ENCODE measurements at regions not wholly inside any gene's neighbourhood (a gene's known extent, or its start where the extent isn't known, plus 50 kb on each side); places are given as distances from the start of the nearest gene placed in this dataset.

- no peak for DNase-seq
Observed at GRCh38 chr5:128591598-128592455, 53.8 kb upstream of the FBN2 start.

- DNase-seq: peak in 1 of 58 donors; percentile 7
Observed at GRCh38 chr5:128596071-128596470, 58.0 kb upstream of the FBN2 start.

- no peak for DNase-seq
Observed at GRCh38 chr5:128597156-128597555, 59.1 kb upstream of the FBN2 start.

- no peak for DNase-seq
Observed at GRCh38 chr5:128613128-128613527, 75.1 kb upstream of the FBN2 start.

- DNase-seq: no peak
Observed at GRCh38 chr5:128613766-128614165, 75.7 kb upstream of the FBN2 start.

GRCh38 chr5:128615578-128615977 is 77.5 kb upstream of the FBN2 start:
- DNase-seq: no peak

GRCh38 chr5:128626536-128627090 is 88.6 kb upstream of the FBN2 start:
- DNase-seq: no peak

- no peak for DNase-seq
Observed at GRCh38 chr5:128627939-128628338, 89.9 kb upstream of the FBN2 start.

- no peak for DNase-seq
Observed at GRCh38 chr5:128629157-128629556, 91.1 kb upstream of the FBN2 start.

GRCh38 chr5:128630121-128630520 is 92.1 kb upstream of the FBN2 start:
- DNase-seq: no peak

- no peak for DNase-seq
Observed at GRCh38 chr5:128631771-128632170, 93.7 kb upstream of the FBN2 start.

- DNase-seq: no peak
Observed at GRCh38 chr5:128632264-128632663, 94.2 kb upstream of the FBN2 start.

- DNase-seq: no peak
Observed at GRCh38 chr5:128633901-128634300, 95.9 kb upstream of the FBN2 start.

GRCh38 chr5:128635379-128635778 is 97.3 kb upstream of the FBN2 start:
- no peak for DNase-seq

GRCh38 chr5:128636361-128636760 is 98.3 kb upstream of the FBN2 start:
- DNase-seq: no peak

- no peak for DNase-seq
Observed at GRCh38 chr5:128637031-128637430, 99.0 kb upstream of the FBN2 start.

GRCh38 chr5:128641861-128642260 is 103.8 kb upstream of the FBN2 start:
- DNase-seq: no peak

- no peak for DNase-seq
Observed at GRCh38 chr5:128644863-128645262, 106.8 kb upstream of the FBN2 start.

- DNase-seq: no peak
Observed at GRCh38 chr5:128645581-128645980, 107.5 kb upstream of the FBN2 start.

- DNase-seq: no peak
Observed at GRCh38 chr5:128646176-128646575, 108.1 kb upstream of the FBN2 start.

- DNase-seq: no peak
Observed at GRCh38 chr5:128649192-128649591, 111.1 kb upstream of the FBN2 start.

- DNase-seq: no peak
Observed at GRCh38 chr5:128662997-128663396, 125.0 kb upstream of the FBN2 start.

- no peak for DNase-seq
Observed at GRCh38 chr5:128665747-128666355, 127.8 kb upstream of the FBN2 start.
